ENCODE measurements at regions not wholly inside any gene's neighbourhood (a gene's known extent, or its start where the extent isn't known, plus 50 kb on each side); places are given as distances from the start of the nearest gene placed in this dataset.

GRCh38 chr4:182969651-182970279, 52.6 kb upstream of the DCTD start:
- DNase-seq, result peak; percentile 37

- DNase-seq, result no peak
Observed at GRCh38 chr4:182968917-182969650, 51.9 kb upstream of the DCTD start.

GRCh38 chr4:182967403-182967802, 50.2 kb upstream of the DCTD start:
- DNase-seq, result no peak
